22Rv1 (cell line): ENCODE measurements at regions not wholly inside any gene's neighbourhood (a gene's known extent, or its start where the extent isn't known, plus 50 kb on each side); places are given as distances from the start of the nearest gene placed in this dataset.

Source experiments
- CTCF ChIP-seq: fragments of 450-650 bp; IDR thresholded peaks from 2 replicates; pipeline ENCODE4 v1.5.1; 2017; ENCODE audit warnings: mild to moderate bottlenecking
- ZFX ChIP-seq: fragments of 450-650 bp; IDR thresholded peaks from 2 replicates; pipeline ENCODE4 v1.6.1; 2017; ENCODE audit warnings: antibody characterized with exemption, borderline replicate concordance

- TF ChIP-seq CTCF, result no peak
- no peak for TF ChIP-seq ZFX
Observed at GRCh38 chr10:128373071-128373749, 247.0 kb upstream of the MKI67 start.
